Stimulated activated CD8-positive, alpha-beta memory T cell treated with anti-CD3 and anti-CD28 coated beads, Interleukin-7, amount 100 ng/mL, for 4 hours (primary cell): ENCODE measurements at regions not wholly inside any gene's neighbourhood (a gene's known extent, or its start where the extent isn't known, plus 50 kb on each side); places are given as distances from the start of the nearest gene placed in this dataset.

Experiments
- DNase-seq, 2 donors: peaks; one replicate each; pipeline ENCODE4 v3.0.0-alpha.2; 2020; ENCODE audit warnings: low read depth in 2 of 2

- no peak for DNase-seq
These were observed 360.2 kb upstream of the ZNF385D start for GRCh38 chr3:22111226-22111625.

- no peak for DNase-seq
These were observed 362.4 kb upstream of the ZNF385D start for GRCh38 chr3:22113453-22113852.

- no peak for DNase-seq
These were observed 364.6 kb upstream of the ZNF385D start for GRCh38 chr3:22115581-22115980.

GRCh38 chr3:22117091-22117490 is 366.1 kb upstream of the ZNF385D start:
- no peak for DNase-seq

- no peak for DNase-seq
These were observed 366.8 kb upstream of the ZNF385D start for GRCh38 chr3:22117751-22118346.

GRCh38 chr3:22118542-22118941 is 367.5 kb upstream of the ZNF385D start:
- DNase-seq, result no peak

- no peak for DNase-seq
These were observed 370.2 kb upstream of the ZNF385D start for GRCh38 chr3:22121068-22121701.

- DNase-seq, result no peak
These were observed 371.6 kb upstream of the ZNF385D start for GRCh38 chr3:22122567-22122966.

GRCh38 chr3:22129101-22129500 is 378.1 kb upstream of the ZNF385D start:
- DNase-seq, result no peak

- DNase-seq, result no peak
These were observed 390.8 kb upstream of the ZNF385D start for GRCh38 chr3:22141769-22142168.

GRCh38 chr3:22147161-22147560 is 396.2 kb upstream of the ZNF385D start:
- DNase-seq, result no peak

- no peak for DNase-seq
These were observed 405.9 kb upstream of the ZNF385D start for GRCh38 chr3:22156868-22157267.

- no peak for DNase-seq
These were observed 406.8 kb upstream of the ZNF385D start for GRCh38 chr3:22157848-22158247.

GRCh38 chr3:22159004-22159695 is 408.1 kb upstream of the ZNF385D start:
- no peak for DNase-seq

- no peak for DNase-seq
These were observed 410.3 kb upstream of the ZNF385D start for GRCh38 chr3:22161315-22161714.

GRCh38 chr3:22170370-22170769 is 419.4 kb upstream of the ZNF385D start:
- DNase-seq, result no peak

GRCh38 chr3:22172964-22173363 is 422.0 kb upstream of the ZNF385D start:
- DNase-seq, result no peak

GRCh38 chr3:22175947-22176346 is 424.9 kb upstream of the ZNF385D start:
- no peak for DNase-seq

- DNase-seq, result no peak
These were observed 425.9 kb upstream of the ZNF385D start for GRCh38 chr3:22176911-22177310.

GRCh38 chr3:22189616-22190015 is 438.6 kb upstream of the ZNF385D start:
- DNase-seq, result no peak

- no peak for DNase-seq
These were observed 448.1 kb upstream of the ZNF385D start for GRCh38 chr3:22199095-22199494.

- DNase-seq, result no peak
These were observed 457.8 kb upstream of the ZNF385D start for GRCh38 chr3:22208844-22209243.

- no peak for DNase-seq
These were observed 458.6 kb upstream of the ZNF385D start for GRCh38 chr3:22209578-22209977.
